Astrocyte of the spinal cord (primary cell): ENCODE measurements at regions not wholly inside any gene's neighbourhood (a gene's known extent, or its start where the extent isn't known, plus 50 kb on each side); places are given as distances from the start of the nearest gene placed in this dataset.

Experiments used
- DNase-seq: peaks from one replicate; pipeline ENCODE4 v3.0.0; 2011; ENCODE audit warnings: low read depth, low spot score
- H3K4me3 ChIP-seq: 2 replicates; pipeline ENCODE4 v1.5.1; 2011; ENCODE audit warnings: low read depth, mild to moderate bottlenecking, low read length, moderate library complexity
- CTCF ChIP-seq: IDR thresholded peaks from 2 replicates; pipeline ENCODE4 v1.5.1; 2012; ENCODE audit warnings: low read depth, mild to moderate bottlenecking, low read length, inconsistent platforms
- in situ Hi-C: cut with HindIII; loops from 2 replicates; pipeline ENCODE4 v1.10.0; 2017; ENCODE audit warnings: low sequenced_read_pairs

GRCh38 chr9:86765746-86766430, 181.4 kb downstream of the GAS1 start:
- H3K4me3 ChIP-seq: no peak overlapping the region
- TF ChIP-seq CTCF: no peak
- DNase-seq: no peak
- in situ Hi-C loops: no loop called here

- TF ChIP-seq CTCF: no peak
- DNase-seq: no peak
- in situ Hi-C loops: no loop called here
- no peak overlapping the region for H3K4me3 ChIP-seq
Measured at GRCh38 chr9:86764671-86765343, 182.5 kb downstream of the GAS1 start.

- no peak overlapping the region for H3K4me3 ChIP-seq
- no peak for DNase-seq
- in situ Hi-C loops: no loop called here
- TF ChIP-seq CTCF: no peak
Measured at GRCh38 chr9:86764221-86764624, 183.1 kb downstream of the GAS1 start.

GRCh38 chr9:86763791-86764190, 183.5 kb downstream of the GAS1 start:
- no peak for TF ChIP-seq CTCF
- no peak overlapping the region for H3K4me3 ChIP-seq
- in situ Hi-C loops: no loop called here
- no peak for DNase-seq

GRCh38 chr9:86757382-86757720, 190.0 kb downstream of the GAS1 start:
- H3K4me3 ChIP-seq: no peak overlapping the region
- no peak for DNase-seq
- no peak for TF ChIP-seq CTCF
- in situ Hi-C loops: no loop called here

GRCh38 chr9:86756576-86757381, 190.5 kb downstream of the GAS1 start:
- in situ Hi-C loops: no loop called here
- TF ChIP-seq CTCF: no peak

More at GRCh38 chr9:86756576-86757381, 190.5 kb downstream of the GAS1 start:
- DNase-seq: no peak
- no peak overlapping the region for H3K4me3 ChIP-seq
